Fibroblast of pulmonary artery (primary cell): ENCODE measurements at regions not wholly inside any gene's neighbourhood (a gene's known extent, or its start where the extent isn't known, plus 50 kb on each side); places are given as distances from the start of the nearest gene placed in this dataset.

Experiments
- DNase-seq: peaks from one replicate; pipeline ENCODE4 v3.0.0-alpha.2; 2010; ENCODE audit warnings: low read depth
- H3K4me3 ChIP-seq: replicated peaks from 2 replicates; pipeline ENCODE4 v1.5.1; 2011; ENCODE audit warnings: low read depth, mild to moderate bottlenecking, control low read depth, low read length, moderate library complexity
- CTCF ChIP-seq: IDR thresholded peaks from 2 replicates; pipeline ENCODE4 v1.5.1; 2011; ENCODE audit warnings: mild to moderate bottlenecking, control low read depth, low read length, inconsistent platforms; ENCODE audit errors: missing control alignments

- no peak for TF ChIP-seq CTCF
- no peak for DNase-seq
These were observed 104.3 kb upstream of the LINC00305 start for GRCh38 chr18:64253222-64253621.

GRCh38 chr18:64248836-64249235 is 99.9 kb upstream of the LINC00305 start:
- no peak overlapping the region for H3K4me3 ChIP-seq
- TF ChIP-seq CTCF = no peak
- no peak for DNase-seq

More at GRCh38 chr18:64253222-64253621, 104.3 kb upstream of the LINC00305 start:
- no peak overlapping the region for H3K4me3 ChIP-seq

GRCh38 chr18:64245126-64245861 is 96.4 kb upstream of the LINC00305 start:
- TF ChIP-seq CTCF = no peak
- DNase-seq = no peak

GRCh38 chr18:64244571-64244970 is 95.7 kb upstream of the LINC00305 start:
- no peak overlapping the region for H3K4me3 ChIP-seq
- TF ChIP-seq CTCF = no peak
- peak; percentile 0 for DNase-seq

More at GRCh38 chr18:64245126-64245861, 96.4 kb upstream of the LINC00305 start:
- H3K4me3 ChIP-seq = no peak overlapping the region

- H3K4me3 ChIP-seq = no peak overlapping the region
- no peak for TF ChIP-seq CTCF
- no peak for DNase-seq
These were observed 91.4 kb upstream of the LINC00305 start for GRCh38 chr18:64240316-64240715.

- no peak for TF ChIP-seq CTCF
- no peak for DNase-seq
- no peak overlapping the region for H3K4me3 ChIP-seq
These were observed 89.2 kb upstream of the LINC00305 start for GRCh38 chr18:64238076-64238475.

GRCh38 chr18:64234321-64234720 is 85.4 kb upstream of the LINC00305 start:
- DNase-seq = no peak
- TF ChIP-seq CTCF = no peak
- H3K4me3 ChIP-seq = no peak overlapping the region
